ENCODE measurements at regions not wholly inside any gene's neighbourhood (a gene's known extent, or its start where the extent isn't known, plus 50 kb on each side); places are given as distances from the start of the nearest gene placed in this dataset.

DNA sequence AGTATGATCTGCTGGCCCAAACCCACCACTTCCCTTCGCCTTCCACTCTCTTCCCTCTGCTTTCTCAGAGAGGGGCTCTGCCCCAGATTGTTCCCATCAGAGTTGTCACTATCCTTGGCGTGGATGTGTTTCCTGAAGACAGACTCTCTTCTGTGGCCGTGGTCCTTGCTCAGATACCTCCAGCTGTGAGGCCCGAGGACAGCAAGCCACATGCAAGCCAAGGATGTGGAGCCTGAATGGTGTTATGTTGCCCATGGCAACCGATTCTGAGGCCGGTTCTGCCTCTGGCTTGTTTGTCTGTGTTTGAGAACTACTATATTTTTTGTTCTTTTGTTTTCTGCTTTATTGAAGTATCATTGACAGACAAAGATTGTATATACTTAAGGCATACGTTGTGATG lies 247.4 kb upstream of the PODXL start:
- TF ChIP-seq MXI1 (IDR thresholded peaks at IDR 0.05; ENCODE audit: borderline replicate concordance, low read depth, low read length), result no peak
- no peak for TF ChIP-seq NFE2L2 (IDR thresholded peaks at IDR 0.05; ENCODE audit: low read depth, low read length)
- no peak for TF ChIP-seq BHLHE40 (IDR thresholded peaks at IDR 0.05; ENCODE audit: low read depth, low read length)
- Histone ChIP-seq H3K4me1 (ENCODE audit: control insufficient read depth, insufficient read depth, low read length) (no peaks in the 10 kb centered on the region), H3K9me1 (ENCODE audit: insufficient read depth, low read length) (no peaks in the 10 kb centered on the region), H2BK20ac (ENCODE audit: low read depth, low read length) (no peak overlapping the region), H3K9me3 (ENCODE audit: control insufficient read depth, insufficient read depth, low read length) (no peaks in the 10 kb centered on the region), H4K8ac (ENCODE audit: low read depth in 2 of 2, low read length in 2 of 2) (no peak overlapping the region), H2BK120ac (ENCODE audit: low read depth, low read length) (no peak overlapping the region), H2AFZ (replicated peaks; ENCODE audit: low read length, poor library complexity) (no peak overlapping the region), H3K27ac (ENCODE audit: insufficient read depth, low read length) (no peak overlapping the region), H4K20me1 (ENCODE audit: insufficient read depth, low read length) (no peaks in the 10 kb centered on the region), H3K4me2 (ENCODE audit: low read depth, low read length) (no peak overlapping the region), H3K9ac (ENCODE audit: low read depth, low read length) (no peak overlapping the region), H3K27me3 (ENCODE audit: control insufficient read depth, insufficient read depth, low read length) (no peaks in the 10 kb centered on the region), H3K18ac (ENCODE audit: low read depth, low read length) (no peak overlapping the region), H3K79me1 (ENCODE audit: low read depth in 1 of 2, low read length in 2 of 2) (no peaks in the 10 kb centered on the region), H2AK9ac (replicated peaks; ENCODE audit: low read depth, low read length, poor library complexity) (no peak overlapping the region), H2BK15ac (ENCODE audit: low read depth, low read length) (no peak overlapping the region), H2BK5ac (ENCODE audit: low read depth, low read length, poor library complexity, severe bottlenecking) (no peak overlapping the region), H3K23ac (ENCODE audit: low read depth, low read length) (no peak overlapping the region), H3K36me3 (ENCODE audit: control insufficient read depth, insufficient read depth, low read length) (no peaks in the 10 kb centered on the region), H3K14ac (replicated peaks; ENCODE audit: low read depth, low read length) (no peak overlapping the region), H3K4me3 (ENCODE audit: insufficient read depth, low read depth, low read length) (no peak overlapping the region), H4K91ac (ENCODE audit: insufficient read depth, low read depth, low read length) (no peak overlapping the region), H4K5ac (ENCODE audit: low read depth, low read length) (no peak overlapping the region), H2AK5ac (ENCODE audit: low read depth, low read length) (no peak overlapping the region), H3K4ac (ENCODE audit: low read depth, low read length) (no peak overlapping the region), H3K56ac (ENCODE audit: extremely low read depth, insufficient read depth, low read length) (no peak overlapping the region)
- WGBS, 2 experiments (ENCODE audit: extremely low coverage in 2 of 2, insufficient read length in 1 of 2), result 80% methylated on average over 1 of the region's 7 CpGs; no CpG with 5 or more reads in 1 of the 2 experiments
- no TSS peak for BruUV-seq (replicated peaks)
- in situ Hi-C loops (cut with MboI; ENCODE audit: low sequenced_read_pairs), result no loop called here
- intact Hi-C loops (cut with micrococcal nuclease), result no loop called here
- ATAC-seq (ENCODE audit: low read depth), result no peak
- dilution Hi-C loops (cut with HindIII; ENCODE audit: low sequenced_read_pairs, unreplicated experiment), result no loop called here
- CTCF ChIA-PET, result no interaction called here
- DNase-seq, result no peak
- POLR2A ChIA-PET (ENCODE audit: unreplicated experiment), result no interaction called here

Measured in IMR-90 (cell line).